ACC112 (cell line): ENCODE measurements at regions not wholly inside any gene's neighbourhood (a gene's known extent, or its start where the extent isn't known, plus 50 kb on each side); places are given as distances from the start of the nearest gene placed in this dataset.

Source experiments
- H2AFZ ChIP-seq: fragments of 200-600 bp; sonication (generic); one replicate; pipeline ENCODE4 v1.6.0; 2017; ENCODE audit warnings: antibody characterized with exemption, low read length; ENCODE audit not compliant: unreplicated experiment
- H3K27ac ChIP-seq: fragments of 200-600 bp; sonication (generic); 2 replicates; pipeline ENCODE4 v1.5.1; 2014; ENCODE audit warnings: low read depth, mild to moderate bottlenecking, antibody characterized with exemption, low read length, moderate library complexity
- H3K27me3 ChIP-seq: fragments of 200-600 bp; sonication (generic); 2 replicates; pipeline ENCODE4 v1.6.1; 2014; ENCODE audit warnings: mild to moderate bottlenecking, antibody characterized with exemption, low read length, moderate library complexity, mixed read lengths; ENCODE audit not compliant: insufficient read depth
- H3K36me3 ChIP-seq: fragments of 200-600 bp; sonication (generic); 2 replicates; pipeline ENCODE4 v1.6.1; 2016; ENCODE audit warnings: mild to moderate bottlenecking, antibody characterized with exemption, low read length, moderate library complexity, mixed read lengths; ENCODE audit not compliant: insufficient read depth
- H3K4me1 ChIP-seq: fragments of 200-600 bp; sonication (generic); one replicate; pipeline ENCODE4 v1.6.1; 2016; ENCODE audit warnings: low read length, mixed read lengths; ENCODE audit not compliant: insufficient read depth, unreplicated experiment, control insufficient read depth
- H3K4me3 ChIP-seq: fragments of 200-600 bp; sonication (generic); 2 replicates; pipeline ENCODE4 v1.5.1; 2014; ENCODE audit warnings: mild to moderate bottlenecking, low read depth, low read length
- H3K79me2 ChIP-seq: fragments of 200-600 bp; sonication (generic); one replicate; pipeline ENCODE4 v1.6.0; 2016; ENCODE audit warnings: low read length; ENCODE audit not compliant: control insufficient read depth, unreplicated experiment, insufficient read depth

GRCh38 chr6:71727632-71728294 lies 158.6 kb upstream of the RIMS1 start:
- Histone ChIP-seq H3K27me3 (no peaks in the 10 kb centered on the region), H3K27ac (no peak overlapping the region), H2AFZ (no peak overlapping the region), H3K36me3 (no peaks in the 10 kb centered on the region), H3K79me2 (no peaks in the 10 kb centered on the region), H3K4me1 (peaks cover 6% of the 10 kb centered on the region), H3K4me3 (no peak overlapping the region)

GRCh38 chr6:71730284-71730683 lies 156.1 kb upstream of the RIMS1 start:
- Histone ChIP-seq H3K4me3 (no peak overlapping the region), H3K27ac (no peak overlapping the region), H3K36me3 (no peaks in the 10 kb centered on the region), H3K79me2 (no peaks in the 10 kb centered on the region), H2AFZ (no peak overlapping the region), H3K27me3 (peaks cover 8% of the 10 kb centered on the region; the same call in 1 of the 2 replicates), H3K4me1 (peaks cover 6% of the 10 kb centered on the region)

- Histone ChIP-seq H3K27ac (no peak overlapping the region), H3K79me2 (no peaks in the 10 kb centered on the region), H3K4me1 (no peaks in the 10 kb centered on the region)
Measured at GRCh38 chr6:71733970-71734899, 152.1 kb upstream of the RIMS1 start.

GRCh38 chr6:71737953-71738352 lies 148.4 kb upstream of the RIMS1 start:
- peaks cover 48% of the 10 kb centered on the region for H3K27me3 ChIP-seq
- no peak overlapping the region for H3K4me3 ChIP-seq
- no peak overlapping the region for H3K27ac ChIP-seq
- H3K4me1 ChIP-seq: no peaks in the 10 kb centered on the region
- no peaks in the 10 kb centered on the region for H3K79me2 ChIP-seq
- no peak overlapping the region for H2AFZ ChIP-seq
- H3K36me3 ChIP-seq: no peaks in the 10 kb centered on the region

More at GRCh38 chr6:71733970-71734899, 152.1 kb upstream of the RIMS1 start:
- H2AFZ ChIP-seq: no peak overlapping the region
- H3K27me3 ChIP-seq: peaks cover 28% of the 10 kb centered on the region; the same call in 1 of the 2 replicates
- H3K36me3 ChIP-seq: no peaks in the 10 kb centered on the region
- no peak overlapping the region for H3K4me3 ChIP-seq

- H2AFZ ChIP-seq: no peak overlapping the region
- no peaks in the 10 kb centered on the region for H3K36me3 ChIP-seq
- H3K4me3 ChIP-seq: no peak overlapping the region
- H3K4me1 ChIP-seq: no peaks in the 10 kb centered on the region
- peaks cover 10% of the 10 kb centered on the region; the same call in 1 of the 2 replicates for H3K27me3 ChIP-seq
- H3K79me2 ChIP-seq: no peaks in the 10 kb centered on the region
- no peak overlapping the region for H3K27ac ChIP-seq
Measured at GRCh38 chr6:71745525-71745924, 140.8 kb upstream of the RIMS1 start.

- no peaks in the 10 kb centered on the region for H3K36me3 ChIP-seq
- H3K79me2 ChIP-seq: no peaks in the 10 kb centered on the region
- H3K4me3 ChIP-seq: no peak overlapping the region
- H3K4me1 ChIP-seq: no peaks in the 10 kb centered on the region
- H2AFZ ChIP-seq: no peak overlapping the region
- peaks cover 47% of the 10 kb centered on the region; the same call in 1 of the 2 replicates for H3K27me3 ChIP-seq
- no peak overlapping the region for H3K27ac ChIP-seq
Measured at GRCh38 chr6:71766146-71766760, 120.1 kb upstream of the RIMS1 start.

GRCh38 chr6:71766796-71767195 lies 119.6 kb upstream of the RIMS1 start:
- H3K79me2 ChIP-seq: no peaks in the 10 kb centered on the region
- no peaks in the 10 kb centered on the region for H3K36me3 ChIP-seq
- no peak overlapping the region for H3K27ac ChIP-seq
- peaks cover 51% of the 10 kb centered on the region; the same call in 1 of the 2 replicates for H3K27me3 ChIP-seq
- H2AFZ ChIP-seq: no peak overlapping the region
- H3K4me3 ChIP-seq: no peak overlapping the region
- H3K4me1 ChIP-seq: no peaks in the 10 kb centered on the region

GRCh38 chr6:71768356-71768755 lies 118.0 kb upstream of the RIMS1 start:
- H3K27ac ChIP-seq: no peak overlapping the region
- peaks cover 55% of the 10 kb centered on the region; the same call in 1 of the 2 replicates for H3K27me3 ChIP-seq
- no peaks in the 10 kb centered on the region for H3K4me1 ChIP-seq
- H3K79me2 ChIP-seq: no peaks in the 10 kb centered on the region
- H3K36me3 ChIP-seq: no peaks in the 10 kb centered on the region
- H2AFZ ChIP-seq: no peak overlapping the region
- H3K4me3 ChIP-seq: no peak overlapping the region

GRCh38 chr6:71808865-71809264 lies 77.5 kb upstream of the RIMS1 start:
- Histone ChIP-seq H3K27ac (no peak overlapping the region), H3K4me1 (no peaks in the 10 kb centered on the region), H2AFZ (no peak overlapping the region), H3K27me3 (no peaks in the 10 kb centered on the region), H3K36me3 (no peaks in the 10 kb centered on the region), H3K4me3 (no peak overlapping the region), H3K79me2 (no peaks in the 10 kb centered on the region)

- H3K27ac ChIP-seq: no peak overlapping the region
- H3K4me1 ChIP-seq: no peaks in the 10 kb centered on the region
- H3K79me2 ChIP-seq: no peaks in the 10 kb centered on the region
- H3K4me3 ChIP-seq: no peak overlapping the region
- no peak overlapping the region for H2AFZ ChIP-seq
- H3K27me3 ChIP-seq: no peaks in the 10 kb centered on the region
- no peaks in the 10 kb centered on the region for H3K36me3 ChIP-seq
Measured at GRCh38 chr6:71810880-71811279, 75.5 kb upstream of the RIMS1 start.
